Bronchial epithelial cell (primary cell): ENCODE measurements at regions not wholly inside any gene's neighbourhood (a gene's known extent, or its start where the extent isn't known, plus 50 kb on each side); places are given as distances from the start of the nearest gene placed in this dataset.

ENCODE experiments used
- DNase-seq: peaks from one replicate; pipeline ENCODE4 v3.0.0-alpha.2; 2010; ENCODE audit warnings: low read depth
- FAIRE-seq: peaks from 2 replicates; lab custom pipeline; 2011; peaks lifted over from hg19 to GRCh38; lab: Jason Lieb, UNC
- H3K27me3 ChIP-seq: 2 replicates; pipeline ENCODE4 v1.5.1; 2011; ENCODE audit warnings: low read length; ENCODE audit not compliant: control insufficient read depth, insufficient read depth
- H3K36me3 ChIP-seq: 2 replicates; pipeline ENCODE4 v1.5.1; 2011; ENCODE audit warnings: low read length; ENCODE audit not compliant: control insufficient read depth, insufficient read depth
- H3K4me3 ChIP-seq: 2 replicates; pipeline ENCODE4 v1.5.1; 2011; ENCODE audit warnings: mild to moderate bottlenecking, low read depth, low read length, control low read depth
- TF ChIP-seq, protein P1 (sequence below): IDR thresholded peaks from 2 replicates; pipeline ENCODE4 v1.5.1; 2011; ENCODE audit warnings: mild to moderate bottlenecking, moderate library complexity, low read length, control low read depth, inconsistent platforms; ENCODE audit not compliant: insufficient read depth, severe bottlenecking

DNA sequence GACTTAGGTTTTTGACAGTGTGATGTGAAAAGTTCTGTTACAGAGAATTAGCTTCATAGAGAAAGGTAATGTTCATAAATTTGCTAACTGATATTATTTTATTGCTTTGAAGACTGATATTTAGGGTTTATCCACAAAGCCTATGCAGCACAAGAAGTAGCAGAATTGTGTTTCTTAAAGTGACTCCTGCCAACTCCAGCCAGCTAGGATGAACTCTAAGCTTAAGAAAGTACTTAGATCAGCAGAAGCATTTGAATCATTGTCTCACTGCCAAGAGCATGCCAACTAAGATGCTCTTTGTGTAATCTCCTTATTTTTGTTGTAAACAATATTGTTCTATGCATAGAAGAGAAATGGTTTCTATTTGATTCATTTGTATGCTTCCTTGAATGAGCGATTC is 589.4 kb upstream of the ADGRL4 start:
- TF ChIP-seq, protein P1, sequence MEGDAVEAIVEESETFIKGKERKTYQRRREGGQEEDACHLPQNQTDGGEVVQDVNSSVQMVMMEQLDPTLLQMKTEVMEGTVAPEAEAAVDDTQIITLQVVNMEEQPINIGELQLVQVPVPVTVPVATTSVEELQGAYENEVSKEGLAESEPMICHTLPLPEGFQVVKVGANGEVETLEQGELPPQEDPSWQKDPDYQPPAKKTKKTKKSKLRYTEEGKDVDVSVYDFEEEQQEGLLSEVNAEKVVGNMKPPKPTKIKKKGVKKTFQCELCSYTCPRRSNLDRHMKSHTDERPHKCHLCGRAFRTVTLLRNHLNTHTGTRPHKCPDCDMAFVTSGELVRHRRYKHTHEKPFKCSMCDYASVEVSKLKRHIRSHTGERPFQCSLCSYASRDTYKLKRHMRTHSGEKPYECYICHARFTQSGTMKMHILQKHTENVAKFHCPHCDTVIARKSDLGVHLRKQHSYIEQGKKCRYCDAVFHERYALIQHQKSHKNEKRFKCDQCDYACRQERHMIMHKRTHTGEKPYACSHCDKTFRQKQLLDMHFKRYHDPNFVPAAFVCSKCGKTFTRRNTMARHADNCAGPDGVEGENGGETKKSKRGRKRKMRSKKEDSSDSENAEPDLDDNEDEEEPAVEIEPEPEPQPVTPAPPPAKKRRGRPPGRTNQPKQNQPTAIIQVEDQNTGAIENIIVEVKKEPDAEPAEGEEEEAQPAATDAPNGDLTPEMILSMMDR = no peak
- FAIRE-seq = no peak
- no peaks in the 10 kb centered on the region for H3K36me3 ChIP-seq
- DNase-seq = no peak
- H3K4me3 ChIP-seq = no peak overlapping the region
- H3K27me3 ChIP-seq = no peaks in the 10 kb centered on the region

DNA sequence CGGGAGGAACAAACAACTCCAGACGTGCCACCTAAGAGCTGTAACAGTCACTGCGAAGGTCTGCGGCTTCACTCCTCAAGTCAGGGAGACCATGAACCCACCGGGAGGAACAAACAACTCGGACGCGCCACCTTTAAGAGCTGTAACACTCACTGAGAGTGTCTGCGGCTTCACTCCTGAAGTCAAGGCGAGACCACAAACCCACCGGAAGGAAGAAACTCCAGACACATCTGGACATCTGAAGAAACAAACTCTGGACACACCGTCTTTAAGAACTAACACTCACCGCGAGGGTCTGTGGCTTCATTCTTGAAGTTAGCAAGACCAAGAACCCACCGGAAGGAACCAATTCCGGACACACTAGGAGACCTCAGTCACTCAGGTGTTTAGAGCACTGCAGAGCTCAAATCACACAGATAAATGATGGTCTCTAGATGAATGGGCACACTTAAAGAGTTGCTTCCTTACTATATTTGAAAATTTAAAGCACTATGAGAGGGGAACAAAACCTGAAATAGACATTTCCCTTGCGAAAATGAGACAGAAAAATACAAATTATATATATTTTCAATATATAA is 587.7 kb upstream of the ADGRL4 start:
- H3K27me3 ChIP-seq = no peaks in the 10 kb centered on the region
- H3K36me3 ChIP-seq = no peaks in the 10 kb centered on the region
- H3K4me3 ChIP-seq = no peak overlapping the region
- DNase-seq (no peak), FAIRE-seq (no peak)
- TF ChIP-seq, protein P1 = no peak

DNA sequence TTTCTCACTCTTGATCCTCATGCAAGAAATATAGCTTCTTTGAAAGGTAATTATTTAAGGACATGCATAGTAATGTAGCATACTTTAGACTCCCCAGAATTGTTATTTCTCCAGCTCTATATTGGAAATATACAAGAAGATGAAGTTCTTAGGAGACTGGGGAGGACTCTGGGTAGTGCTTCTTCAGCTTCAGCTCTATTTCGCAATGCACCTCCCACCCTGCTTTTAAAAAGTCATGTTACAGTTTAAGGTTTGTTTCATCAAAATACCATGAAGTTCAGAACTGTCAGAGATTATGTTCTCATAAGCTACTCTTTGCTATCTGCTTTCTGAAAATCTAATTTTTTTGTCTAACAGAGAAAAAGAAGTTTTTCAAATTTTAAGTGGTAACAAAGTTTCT is 586.2 kb upstream of the ADGRL4 start:
- Histone ChIP-seq H3K36me3 (no peaks in the 10 kb centered on the region), H3K4me3 (no peak overlapping the region), H3K27me3 (no peaks in the 10 kb centered on the region)
- TF ChIP-seq, protein P1 = no peak
- FAIRE-seq (no peak), DNase-seq (no peak)

DNA sequence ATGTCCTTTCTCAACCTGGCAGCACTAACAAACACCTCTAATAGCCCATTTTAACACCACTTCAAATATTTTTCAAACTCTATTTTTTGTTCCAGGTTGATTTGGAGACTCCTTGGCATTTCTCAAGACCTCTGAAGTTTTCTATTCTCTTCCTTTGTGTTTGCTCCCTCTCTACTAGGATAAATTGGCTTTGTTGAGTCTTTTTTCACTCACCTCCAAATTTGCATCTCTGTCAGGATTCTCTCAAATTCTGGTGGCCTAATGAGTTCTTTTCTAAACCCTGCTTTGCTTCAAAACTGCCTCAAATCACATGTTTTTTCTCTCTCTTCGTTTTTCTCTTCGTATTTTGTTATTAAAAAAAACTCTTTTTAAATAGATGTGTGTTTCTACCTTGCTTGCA is 582.2 kb upstream of the ADGRL4 start:
- Histone ChIP-seq H3K36me3 (no peaks in the 10 kb centered on the region), H3K27me3 (no peaks in the 10 kb centered on the region), H3K4me3 (no peak overlapping the region)
- FAIRE-seq (no peak), DNase-seq (no peak)
- TF ChIP-seq, protein P1 = no peak

DNA sequence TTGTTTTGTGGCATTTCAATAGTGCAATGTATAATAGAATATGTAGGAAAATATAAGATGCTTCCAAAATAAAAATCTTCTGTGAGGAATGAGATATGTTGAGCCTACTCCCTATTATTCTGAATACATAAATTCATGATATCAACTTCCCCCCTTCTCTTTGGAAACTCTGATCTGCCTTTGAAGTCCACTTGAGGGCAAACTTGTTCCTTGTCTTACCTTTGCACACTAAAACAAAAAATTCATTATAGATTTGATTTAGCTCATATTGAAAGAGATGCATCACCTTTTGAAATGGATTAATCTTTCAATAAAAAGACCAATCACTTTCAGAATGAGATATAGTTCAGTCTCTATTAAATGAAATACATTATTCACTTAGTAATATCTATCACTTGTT is 580.7 kb upstream of the ADGRL4 start:
- TF ChIP-seq, protein P1 = no peak
- DNase-seq (no peak), FAIRE-seq (no peak)
- H3K27me3 ChIP-seq = no peaks in the 10 kb centered on the region
- no peak overlapping the region for H3K4me3 ChIP-seq
- H3K36me3 ChIP-seq = no peaks in the 10 kb centered on the region

DNA sequence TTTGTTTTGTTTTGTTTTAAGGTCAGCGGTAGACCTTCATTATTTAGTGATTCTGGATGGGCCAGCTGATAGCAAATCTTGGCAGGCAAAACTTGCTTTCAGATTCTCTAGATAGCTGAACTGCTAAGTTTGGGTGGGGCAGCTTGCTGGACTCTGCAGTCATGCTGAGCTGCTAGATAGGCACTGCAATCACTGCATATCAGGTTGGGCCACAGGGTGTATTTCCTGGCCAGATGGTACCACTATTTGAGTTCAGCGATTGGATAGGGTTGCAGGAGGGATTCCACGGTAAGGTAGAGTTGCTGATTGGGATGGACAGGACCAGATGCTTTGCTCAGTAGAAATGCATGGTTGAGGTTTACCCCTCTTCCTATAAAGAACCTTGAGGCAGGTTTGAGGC is 579.3 kb upstream of the ADGRL4 start:
- DNase-seq = no peak
- FAIRE-seq = no peak
- no peaks in the 10 kb centered on the region for H3K27me3 ChIP-seq

More for the DNA sequence above, 579.3 kb upstream of the ADGRL4 start:
- no peaks in the 10 kb centered on the region for H3K36me3 ChIP-seq
- TF ChIP-seq, protein P1 = no peak
- H3K4me3 ChIP-seq = no peak overlapping the region
